Breast epithelium (tissue), 3 donors: ENCODE measurements at regions not wholly inside any gene's neighbourhood (a gene's known extent, or its start where the extent isn't known, plus 50 kb on each side); places are given as distances from the start of the nearest gene placed in this dataset.

Experiments used
- POLR2AphosphoS5 ChIP-seq, 3 donors: sonication (generic); formaldehyde crosslinking; IDR thresholded peaks; one replicate each; pipeline ENCODE4 v1.6.1; 2017; ENCODE audit warnings: antibody characterized with exemption in 3 of 3
- TF ChIP-seq, protein P1 (sequence below), 3 donors: fragments of 450-650 bp; IDR thresholded peaks; one replicate each; pipeline ENCODE4 v1.5.1; 2016 to 2017; ENCODE audit warnings: antibody characterized with exemption in 3 of 3, mild to moderate bottlenecking in 3 of 3, moderate library complexity in 3 of 3

DNA sequence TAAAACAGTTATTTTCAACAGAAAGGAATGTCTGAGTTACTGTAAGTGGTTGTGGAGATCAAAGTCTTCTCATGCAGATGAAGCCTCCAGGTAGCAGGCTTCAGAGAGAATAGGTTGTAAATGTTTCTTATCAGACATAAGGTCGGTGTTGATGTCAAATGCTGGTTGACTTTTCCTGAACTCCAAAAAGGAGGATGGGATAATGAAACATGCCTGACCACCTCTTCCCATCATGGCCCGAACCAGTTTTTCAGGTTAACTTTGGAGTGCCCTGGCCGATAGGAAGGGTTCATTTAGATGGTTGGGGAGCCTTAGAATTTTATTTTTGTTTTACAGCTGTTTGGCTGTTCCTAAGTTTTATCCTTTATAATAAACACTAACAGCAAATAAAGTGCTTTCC, 478.4 kb downstream of the ACTL7B start:
- TF ChIP-seq, protein P1, sequence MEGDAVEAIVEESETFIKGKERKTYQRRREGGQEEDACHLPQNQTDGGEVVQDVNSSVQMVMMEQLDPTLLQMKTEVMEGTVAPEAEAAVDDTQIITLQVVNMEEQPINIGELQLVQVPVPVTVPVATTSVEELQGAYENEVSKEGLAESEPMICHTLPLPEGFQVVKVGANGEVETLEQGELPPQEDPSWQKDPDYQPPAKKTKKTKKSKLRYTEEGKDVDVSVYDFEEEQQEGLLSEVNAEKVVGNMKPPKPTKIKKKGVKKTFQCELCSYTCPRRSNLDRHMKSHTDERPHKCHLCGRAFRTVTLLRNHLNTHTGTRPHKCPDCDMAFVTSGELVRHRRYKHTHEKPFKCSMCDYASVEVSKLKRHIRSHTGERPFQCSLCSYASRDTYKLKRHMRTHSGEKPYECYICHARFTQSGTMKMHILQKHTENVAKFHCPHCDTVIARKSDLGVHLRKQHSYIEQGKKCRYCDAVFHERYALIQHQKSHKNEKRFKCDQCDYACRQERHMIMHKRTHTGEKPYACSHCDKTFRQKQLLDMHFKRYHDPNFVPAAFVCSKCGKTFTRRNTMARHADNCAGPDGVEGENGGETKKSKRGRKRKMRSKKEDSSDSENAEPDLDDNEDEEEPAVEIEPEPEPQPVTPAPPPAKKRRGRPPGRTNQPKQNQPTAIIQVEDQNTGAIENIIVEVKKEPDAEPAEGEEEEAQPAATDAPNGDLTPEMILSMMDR (IDR thresholded peaks at IDR 0.05), result no peak
- no peak for TF ChIP-seq POLR2AphosphoS5 (IDR thresholded peaks at IDR 0.05)
